Left kidney (tissue), 1 donor: ENCODE measurements at regions not wholly inside any gene's neighbourhood (a gene's known extent, or its start where the extent isn't known, plus 50 kb on each side); places are given as distances from the start of the nearest gene placed in this dataset.

ENCODE experiments used
- DNase-seq: peaks from one replicate; pipeline ENCODE4 v3.0.0-alpha.2; 2013

DNA sequence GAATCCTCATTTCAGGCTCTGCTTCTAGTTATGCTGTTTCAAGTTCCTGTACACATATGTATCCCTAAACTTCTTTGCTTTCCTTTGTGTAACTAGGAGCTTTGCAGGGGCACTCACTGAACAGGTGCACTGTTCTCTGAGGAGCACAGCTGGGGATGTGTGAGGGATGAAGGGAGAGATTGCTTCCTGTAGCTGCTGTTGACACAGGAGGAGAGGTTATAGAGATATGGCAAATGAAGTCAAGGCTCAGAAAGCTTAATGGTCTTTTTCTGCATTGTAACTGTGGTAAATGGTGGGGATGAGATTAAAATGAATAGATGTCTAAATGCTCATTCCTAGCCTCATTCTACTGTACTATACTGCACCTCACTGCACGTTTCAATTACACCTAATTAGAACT lies 454.3 kb downstream of the BTBD3 start:
- no peak for DNase-seq

DNA sequence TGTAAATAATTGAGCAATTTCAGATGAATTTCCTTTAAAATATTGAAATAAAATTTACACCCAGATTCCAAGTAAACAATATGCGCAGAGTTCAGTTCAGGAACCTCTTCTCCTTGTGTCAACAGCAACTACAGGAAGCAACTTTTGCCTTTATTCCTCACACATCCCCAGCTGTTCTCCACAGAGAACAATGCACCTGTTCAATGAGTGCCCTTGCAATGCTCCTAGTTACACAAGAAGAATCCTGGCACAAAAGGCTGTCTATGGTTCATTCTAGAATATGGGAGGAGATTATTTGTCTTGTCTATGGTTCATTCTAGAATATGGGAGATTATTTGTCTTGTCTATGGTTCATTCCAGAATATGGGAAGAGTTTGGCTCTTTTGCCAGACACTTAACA lies 454.9 kb downstream of the BTBD3 start:
- no peak for DNase-seq

DNA sequence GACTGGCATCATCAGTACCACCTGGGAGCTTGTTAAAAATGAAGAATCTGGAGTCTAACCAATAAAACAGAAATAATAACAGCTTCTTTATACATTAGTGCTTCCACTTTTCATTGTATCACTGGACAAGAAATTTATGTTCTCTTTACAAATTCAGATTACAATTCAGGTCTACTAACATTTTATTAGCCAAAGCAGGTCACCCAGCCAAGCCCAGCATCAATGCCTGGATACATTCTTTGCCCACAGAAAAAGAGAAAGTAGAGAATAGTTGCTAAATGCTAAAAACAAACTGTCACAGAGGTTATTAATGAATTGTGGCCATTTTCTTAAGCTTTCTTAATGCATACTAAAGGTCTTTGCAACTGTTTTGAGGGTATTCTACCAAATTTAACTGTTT lies 458.3 kb downstream of the BTBD3 start:
- no peak for DNase-seq

DNA sequence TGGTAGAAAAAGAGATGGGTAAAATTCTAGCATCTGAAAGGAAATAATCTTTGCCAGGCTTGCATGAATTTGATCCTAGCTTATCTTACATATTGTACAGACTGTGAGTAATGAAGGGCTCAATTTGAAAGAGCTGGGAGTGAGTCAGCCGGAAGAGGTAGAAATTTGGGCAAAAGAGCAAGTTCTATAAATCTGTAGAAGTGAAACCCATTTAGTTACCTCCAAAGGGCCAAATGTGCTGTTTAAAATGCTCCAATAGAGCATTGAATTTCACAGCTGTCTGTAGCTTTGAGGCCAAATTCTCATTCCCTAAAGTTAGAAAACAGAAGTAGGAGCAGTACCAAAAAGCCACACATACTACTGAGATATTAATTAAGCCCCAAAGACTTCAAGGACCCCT lies 466.1 kb downstream of the BTBD3 start:
- no peak for DNase-seq

DNA sequence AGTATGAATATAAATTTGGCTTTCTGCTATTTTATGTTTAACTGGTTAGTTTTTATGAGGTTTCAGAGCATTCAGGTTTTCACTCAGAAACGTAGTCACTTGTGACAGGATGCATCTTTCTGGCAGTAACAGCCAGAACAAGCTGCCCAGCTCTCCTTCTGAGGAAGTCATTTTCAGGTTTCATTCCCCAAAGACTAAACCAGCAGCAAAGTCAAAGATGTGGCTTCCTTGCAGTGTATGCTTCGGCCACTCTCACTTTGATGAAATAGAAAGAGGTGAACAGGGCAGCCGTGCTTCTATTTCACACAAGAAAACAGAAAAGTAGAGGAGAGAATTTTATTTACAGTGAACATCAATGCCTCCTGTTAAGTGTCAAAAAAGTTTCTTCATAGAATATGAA lies 469.1 kb downstream of the BTBD3 start:
- DNase-seq: no peak

DNA sequence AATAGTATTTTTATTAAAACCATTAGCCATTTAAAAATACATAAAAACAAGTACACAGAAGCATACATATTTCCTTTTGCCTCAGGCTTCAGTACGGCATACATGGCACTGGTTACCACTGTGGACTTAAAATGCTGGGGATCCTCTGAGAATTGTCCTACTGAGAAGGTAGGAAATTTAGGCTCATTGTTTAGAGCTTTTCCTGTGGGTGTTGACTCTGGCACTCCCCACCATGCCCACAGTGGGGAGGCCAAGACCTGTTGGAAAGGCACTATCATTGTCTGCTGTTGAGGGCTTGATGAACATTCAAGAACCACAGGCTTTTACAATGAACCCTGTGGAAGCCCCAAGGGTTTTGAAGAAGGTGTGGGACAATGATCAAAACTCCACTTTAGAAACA lies 473.4 kb downstream of the BTBD3 start:
- DNase-seq: no peak

DNA sequence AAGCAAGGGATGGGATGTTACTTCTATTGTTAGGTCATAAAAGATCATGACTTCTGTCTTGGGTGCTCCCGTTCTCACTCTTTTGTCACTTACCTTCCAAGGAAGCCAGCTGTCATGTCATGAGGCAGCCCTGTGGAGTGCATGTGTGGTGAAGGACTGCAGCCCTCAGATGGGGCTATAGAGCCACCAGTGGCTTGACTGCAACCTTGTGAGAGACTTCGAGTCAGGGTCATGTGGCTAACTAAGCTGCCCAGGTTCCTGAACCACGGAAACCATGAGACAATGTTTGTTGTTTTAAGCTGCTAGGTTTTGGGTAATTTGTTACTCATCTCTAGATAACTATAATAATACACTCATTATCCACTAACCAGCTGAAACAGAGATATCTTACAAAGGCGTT lies 477.1 kb downstream of the BTBD3 start:
- no peak for DNase-seq

DNA sequence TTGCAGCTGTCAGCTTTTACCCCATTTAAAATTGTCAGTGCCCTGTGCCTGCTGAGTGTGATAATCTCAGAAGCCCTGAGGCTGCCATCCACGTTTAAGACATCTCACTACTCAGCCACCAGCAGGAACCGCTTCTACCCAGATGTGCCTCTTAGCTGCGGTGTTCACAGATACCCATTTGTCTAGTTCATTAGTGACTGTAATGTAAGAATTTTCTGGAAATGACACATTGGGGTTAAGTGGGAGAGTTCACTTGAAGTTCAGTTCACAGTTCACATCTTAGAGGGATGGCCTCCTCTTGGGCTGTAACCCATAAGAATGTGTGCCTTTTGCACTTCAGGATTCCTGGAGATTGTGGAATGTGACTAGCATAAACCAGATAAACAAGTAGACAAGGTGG lies 477.7 kb downstream of the BTBD3 start:
- no peak for DNase-seq

DNA sequence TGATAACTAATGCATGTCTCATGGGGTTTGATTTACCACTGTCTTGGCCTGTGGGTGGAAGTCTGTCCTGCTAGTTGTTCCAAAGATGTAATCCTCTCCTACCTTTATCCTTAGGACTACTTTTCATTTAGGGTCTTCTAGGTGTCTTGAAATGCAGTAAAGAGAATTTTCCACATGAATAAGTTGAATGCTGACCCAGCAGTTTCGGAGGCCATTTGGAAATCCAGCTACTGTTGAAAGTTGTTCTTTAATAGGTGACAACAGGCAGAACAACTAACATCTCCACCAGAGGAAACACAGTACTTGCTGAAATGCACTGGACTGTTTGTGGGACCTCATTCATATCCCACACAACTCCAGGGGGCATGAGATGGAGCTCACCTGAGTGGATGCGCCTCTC lies 478.1 kb downstream of the BTBD3 start:
- DNase-seq: no peak

DNA sequence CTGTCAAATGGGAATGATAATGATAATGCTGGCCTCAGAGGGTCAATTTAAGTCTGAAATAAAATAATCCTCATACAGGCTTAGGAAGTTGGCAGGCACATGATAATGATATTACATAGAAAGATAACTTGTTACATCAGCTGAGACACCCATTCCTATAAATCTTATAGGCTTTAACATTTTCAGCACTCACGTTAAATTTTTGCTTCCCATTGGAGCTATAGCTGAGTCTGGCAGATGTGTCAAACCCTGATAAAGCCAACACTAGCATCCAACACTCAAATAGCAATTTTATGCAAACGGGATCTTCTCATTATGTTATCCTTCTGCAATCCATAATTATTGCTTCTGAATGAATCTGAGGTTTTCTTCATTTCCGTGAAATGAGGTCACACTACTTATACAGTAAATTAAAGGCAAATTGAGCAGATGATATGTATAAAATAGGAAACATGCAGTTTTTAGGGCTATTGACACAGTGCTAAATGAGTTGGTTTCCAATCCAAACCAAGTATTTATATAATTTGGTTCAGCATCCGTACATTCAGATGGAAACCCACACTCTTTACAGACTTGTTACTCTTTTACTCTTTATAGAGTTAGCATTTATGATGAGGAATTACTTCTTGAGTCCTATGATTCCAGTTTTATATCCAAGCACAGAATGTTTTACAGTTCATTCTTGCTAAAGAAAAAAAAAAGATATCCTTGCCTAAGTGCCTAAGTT lies 481.6 kb downstream of the BTBD3 start:
- no peak for DNase-seq

DNA sequence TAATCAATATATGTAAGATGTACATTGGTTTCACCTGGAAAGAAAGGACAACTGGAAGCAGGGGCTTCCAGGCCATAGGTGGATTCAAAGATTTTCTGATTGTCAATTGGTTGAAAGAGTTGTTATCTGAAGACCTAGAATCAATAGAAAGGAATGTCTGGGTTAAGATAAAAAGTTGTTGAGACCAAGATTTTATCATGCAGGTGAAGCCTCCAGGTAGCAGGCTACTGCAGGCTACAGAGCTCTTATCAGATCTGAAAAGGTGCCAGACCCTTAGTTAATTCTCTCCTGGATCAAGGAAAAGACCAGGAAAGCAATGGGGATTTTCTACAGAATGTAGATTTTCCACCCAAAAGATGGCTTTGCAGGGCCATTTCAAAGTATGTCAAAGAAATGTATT lies 487.2 kb downstream of the BTBD3 start:
- DNase-seq: no peak

DNA sequence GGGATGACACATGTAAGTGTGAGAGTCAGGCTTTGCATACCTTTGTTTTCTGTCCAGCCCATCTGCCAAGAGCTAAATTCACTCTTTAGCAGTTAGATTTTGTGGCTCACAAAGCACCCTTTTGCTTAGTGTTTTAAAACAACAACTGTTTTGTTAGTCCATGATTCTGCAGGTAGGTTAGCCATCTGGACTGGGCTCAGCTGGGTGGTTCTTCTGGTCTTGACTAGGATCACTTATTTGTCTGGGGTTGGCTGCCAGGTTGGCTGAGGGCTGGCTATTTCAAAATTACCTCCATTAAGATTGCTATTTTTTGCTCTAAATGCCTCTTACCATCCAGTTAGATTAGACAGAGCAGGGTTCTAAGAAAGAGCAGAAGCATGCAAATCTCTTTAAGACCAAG lies 489.3 kb downstream of the BTBD3 start:
- no peak for DNase-seq

DNA sequence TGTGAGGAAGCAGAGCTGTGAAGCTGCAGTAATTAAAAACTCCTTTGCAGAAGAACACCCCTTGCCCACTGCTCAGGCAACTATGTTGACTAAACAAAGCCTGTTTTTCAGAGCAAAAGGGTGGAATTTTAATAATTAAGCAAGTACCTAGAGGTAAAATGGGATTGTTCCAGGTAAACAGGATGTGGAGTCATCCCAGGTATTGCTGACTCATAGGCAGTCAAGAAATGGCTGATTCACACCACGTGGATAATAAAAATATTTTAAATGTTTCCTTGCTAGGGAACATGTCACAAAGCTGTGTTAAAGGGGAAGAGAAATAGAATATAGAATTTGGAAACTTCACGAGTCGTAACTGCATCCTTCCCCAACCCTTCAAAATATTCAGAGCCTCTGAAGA lies 491.8 kb downstream of the BTBD3 start:
- DNase-seq: no peak

DNA sequence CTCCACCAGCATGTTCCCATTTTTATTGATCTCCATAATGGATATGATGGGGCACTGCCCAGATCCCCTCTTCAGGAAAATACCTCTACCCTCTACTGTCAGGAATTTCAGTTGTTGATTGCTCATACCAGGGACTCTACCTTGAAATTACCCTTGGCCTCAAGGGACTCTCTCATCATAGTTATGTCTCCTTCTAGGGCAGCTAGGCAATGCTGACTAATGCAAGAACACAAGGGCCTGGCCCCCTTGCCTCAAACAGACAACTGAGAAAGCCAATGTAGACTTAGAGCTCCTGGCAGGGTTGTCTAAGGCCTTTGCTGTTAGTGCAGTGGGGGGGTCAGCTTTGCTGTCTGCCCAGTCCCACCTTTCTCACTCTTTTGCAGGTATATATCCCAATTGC lies 493.1 kb downstream of the BTBD3 start:
- no peak for DNase-seq

DNA sequence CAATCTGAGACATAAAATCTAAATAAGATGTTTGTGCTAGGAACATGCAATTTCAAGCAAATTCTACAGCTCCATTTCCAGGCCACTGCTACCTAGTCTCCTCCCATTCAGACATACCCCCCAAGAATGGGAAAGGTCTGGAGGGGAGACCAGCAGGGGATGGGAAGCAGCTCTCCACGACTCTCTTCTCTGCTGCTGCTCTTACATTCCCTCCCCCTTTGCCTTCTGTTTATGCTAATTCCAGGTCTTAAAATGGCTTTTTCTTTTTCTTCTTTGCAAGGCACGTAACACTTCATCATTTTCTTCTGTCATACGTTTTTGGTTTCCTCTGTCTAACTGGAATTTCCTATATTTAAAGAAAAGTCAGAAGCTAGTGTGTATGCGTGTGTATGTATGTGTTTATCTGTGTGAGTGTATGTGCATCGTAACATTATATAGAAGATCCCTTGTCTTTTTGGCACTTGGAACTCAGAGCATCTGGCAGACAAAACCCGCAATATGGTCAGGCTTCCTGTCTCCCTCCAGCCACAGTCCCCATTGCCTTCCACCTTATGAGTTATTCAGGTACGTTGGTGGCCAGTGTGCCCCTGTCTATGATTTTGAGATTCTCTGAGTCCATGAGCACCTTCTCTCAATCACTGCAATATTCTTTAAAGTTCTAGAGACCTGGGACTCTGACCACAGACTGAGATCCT lies 493.7 kb downstream of the BTBD3 start:
- DNase-seq: no peak

DNA sequence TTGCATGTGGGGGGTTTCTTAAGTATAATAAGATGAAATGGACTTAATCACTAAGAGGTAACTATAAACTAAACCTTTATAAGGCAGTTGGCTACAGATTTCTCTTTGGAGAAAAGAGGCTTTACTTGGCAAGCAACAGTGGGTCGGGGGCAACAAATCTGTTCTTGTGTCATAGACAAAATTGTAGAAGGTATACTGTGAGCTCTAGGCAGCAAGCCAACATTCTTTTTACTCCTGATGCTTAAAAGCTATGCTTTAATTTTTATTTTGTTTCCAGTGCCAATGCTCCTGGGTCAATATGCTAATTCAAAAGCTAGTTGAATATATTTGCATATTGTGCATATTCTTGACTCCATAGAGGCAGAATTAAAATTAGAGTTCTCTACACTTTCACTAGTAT lies 495.4 kb downstream of the BTBD3 start:
- no peak for DNase-seq

DNA sequence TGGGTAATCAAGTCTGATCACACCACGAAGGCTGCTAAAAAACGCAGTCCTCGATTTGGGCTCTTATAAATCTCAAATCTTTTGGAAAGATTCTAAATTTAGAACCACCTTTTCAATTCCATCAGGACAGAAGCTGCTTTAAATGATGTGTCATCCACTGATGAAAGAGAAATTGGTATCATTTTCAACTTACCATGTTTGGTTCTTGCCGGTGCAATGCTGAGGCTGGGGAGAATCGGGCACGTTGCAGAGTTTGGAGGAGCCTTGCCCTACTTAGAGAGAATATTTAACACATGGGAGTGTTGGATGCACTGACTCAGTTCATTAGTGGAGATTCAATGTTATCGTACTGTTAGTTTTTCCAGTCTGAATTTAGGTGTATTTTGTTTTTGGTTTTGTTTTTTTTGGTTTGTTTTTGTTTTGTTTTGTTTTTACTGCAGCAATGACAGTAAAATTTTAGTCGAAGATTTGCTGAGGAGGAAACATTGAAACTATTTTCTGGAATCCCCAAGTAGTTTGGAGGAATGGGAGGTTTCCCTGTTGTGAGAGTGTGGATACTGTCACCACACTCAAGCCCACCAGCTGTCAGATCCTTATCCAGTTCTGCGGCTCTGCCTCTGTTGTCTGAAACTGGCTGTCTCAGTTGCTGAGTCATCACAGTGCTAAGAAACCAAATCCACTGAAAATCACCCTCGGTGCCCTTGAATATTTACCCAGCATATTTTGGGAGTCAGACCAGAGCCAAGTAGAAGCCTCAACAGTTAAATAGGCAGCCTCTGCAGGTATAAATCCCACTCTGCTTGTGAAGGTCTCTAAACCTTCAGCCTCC lies 497.0 kb downstream of the BTBD3 start:
- peak; percentile 7 for DNase-seq

DNA sequence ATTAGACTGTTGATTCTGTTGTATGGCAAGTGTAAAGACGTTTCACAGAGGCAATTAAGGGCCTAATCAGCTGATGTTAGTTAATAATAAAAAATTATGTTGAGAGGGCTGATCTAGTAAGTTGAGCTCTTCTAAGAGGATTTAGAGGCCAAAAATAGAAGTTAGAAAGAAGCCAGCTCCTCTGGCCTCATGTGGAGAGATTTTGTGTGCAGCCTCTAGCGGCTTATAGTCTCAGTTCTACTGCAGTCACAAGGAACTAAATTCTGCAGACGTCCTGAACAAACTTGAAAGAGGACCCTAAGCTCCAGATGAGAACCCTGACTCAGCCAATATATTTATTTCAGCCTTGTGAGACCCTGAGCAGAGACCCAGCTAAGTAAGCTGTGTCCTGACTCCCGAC lies 498.6 kb downstream of the BTBD3 start:
- no peak for DNase-seq

DNA sequence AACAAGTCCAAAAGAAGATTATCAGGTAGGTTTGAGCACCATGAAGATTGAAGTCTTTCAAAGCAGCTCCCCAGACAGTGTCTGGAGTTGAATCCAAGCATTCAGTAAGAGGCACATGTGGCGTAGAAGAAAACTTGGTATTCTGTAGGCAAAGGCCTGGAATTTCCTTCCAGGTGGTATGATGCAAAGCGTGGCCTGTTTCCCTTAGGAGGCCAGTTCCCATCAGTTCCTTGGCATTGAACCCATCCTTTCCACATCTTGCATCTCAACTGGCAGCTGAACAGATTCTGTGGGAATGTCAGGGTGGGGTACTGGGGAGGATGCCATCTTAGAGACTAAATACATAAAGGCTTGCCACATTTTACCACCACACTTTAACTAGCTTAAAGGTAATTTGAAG lies 516.0 kb downstream of the BTBD3 start:
- DNase-seq: no peak

DNA sequence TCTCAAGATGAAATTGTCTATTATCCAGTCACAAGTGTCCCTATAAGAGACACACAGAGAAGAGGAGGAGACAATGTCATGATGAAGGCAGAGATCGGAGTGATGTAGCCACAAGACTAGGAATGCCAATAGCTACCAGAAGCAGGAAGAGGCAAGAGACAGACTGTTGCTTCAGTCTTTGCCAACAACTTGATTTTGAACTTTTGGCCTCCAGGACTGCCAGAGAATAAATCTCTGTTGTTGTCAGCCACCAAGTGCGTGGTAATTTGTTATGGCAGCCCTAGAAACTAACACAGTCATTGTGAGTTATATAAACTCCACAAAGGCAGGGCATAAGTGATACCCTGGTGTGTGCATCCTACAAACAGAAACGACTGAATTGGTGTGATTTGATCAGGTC lies 517.0 kb downstream of the BTBD3 start:
- DNase-seq: no peak

DNA sequence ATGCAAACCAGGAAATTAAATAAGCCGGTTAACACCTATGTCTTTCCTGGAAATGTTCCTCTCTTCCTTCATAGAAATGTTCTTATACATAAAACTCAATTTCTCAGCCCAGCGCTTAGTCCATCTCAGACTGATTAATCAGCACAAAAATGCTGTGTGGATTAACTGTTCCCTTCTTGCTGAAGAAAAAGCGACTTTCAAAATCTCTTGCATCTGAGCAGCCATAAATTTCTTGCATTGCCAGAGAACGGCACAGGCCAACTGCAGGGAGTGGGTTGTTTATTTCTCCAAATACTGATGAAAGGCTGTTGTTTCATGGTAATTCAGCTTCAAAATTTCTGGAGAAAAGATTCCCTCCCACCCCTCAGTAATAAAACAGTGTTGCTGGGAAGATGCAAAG lies 517.6 kb downstream of the BTBD3 start:
- DNase-seq: no peak

DNA sequence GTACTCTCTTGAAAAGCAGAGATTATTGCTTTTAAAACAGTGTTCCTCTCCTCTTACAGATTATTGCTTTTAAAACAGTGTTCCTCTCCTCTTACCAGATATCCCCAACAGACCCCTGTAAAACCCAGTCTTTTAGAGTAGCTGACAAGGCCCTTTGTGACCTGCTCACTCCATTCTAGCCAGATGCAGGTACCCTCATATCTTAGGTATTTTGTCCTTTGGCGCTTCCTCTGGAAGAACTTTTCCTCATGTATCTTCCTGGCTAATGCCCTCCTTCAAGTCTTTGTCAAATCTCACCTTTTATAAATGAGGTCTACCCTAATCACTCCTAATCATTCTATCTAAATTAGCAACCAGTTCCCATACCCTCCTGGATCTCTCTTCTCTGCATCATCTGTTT lies 536.0 kb downstream of the BTBD3 start:
- no peak for DNase-seq

DNA sequence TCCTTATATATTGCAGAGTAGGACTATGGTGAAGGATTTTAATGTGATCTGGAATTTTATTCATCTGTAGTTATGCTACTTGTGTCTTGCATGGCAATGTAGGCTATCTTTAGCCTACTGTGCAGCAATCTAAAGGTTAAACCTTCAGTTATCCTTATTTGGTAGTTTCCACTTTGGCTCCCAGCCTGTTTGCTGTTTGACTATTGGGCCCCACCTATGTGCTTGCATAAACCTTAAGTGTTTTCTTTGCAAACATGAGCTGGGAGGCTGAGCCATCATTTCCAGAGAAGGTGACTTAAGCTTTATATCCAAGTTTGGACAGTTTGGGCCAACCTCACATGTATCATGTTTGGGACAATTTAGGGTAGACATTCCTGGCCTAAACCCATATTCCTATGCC lies 537.5 kb downstream of the BTBD3 start:
- no peak for DNase-seq
